Memory B cell (primary cell): ENCODE measurements at regions not wholly inside any gene's neighbourhood (a gene's known extent, or its start where the extent isn't known, plus 50 kb on each side); places are given as distances from the start of the nearest gene placed in this dataset.
A peak's percentile ranks its signal among the peaks of the same experiment; 100 is the strongest.

Experiments
- ATAC-seq: fragments of 150-1000 bp; cut with Tn5 transposase; 2 replicates; pipeline ENCODE4 v1.10.0; 2021; ENCODE audit warnings: low read depth, mild to moderate bottlenecking, moderate library complexity
- DNase-seq, 2 donors: peaks; one replicate each; pipeline ENCODE4 v3.0.0; 2022; ENCODE audit warnings: low spot score in 2 of 2
- H3K27ac Mint-ChIP-seq: one replicate; pipeline ENCODE4 v1.8.0; 2022; ENCODE audit warnings: mild to moderate bottlenecking, moderate library complexity, mixed read lengths
- H3K27me3 Mint-ChIP-seq: one replicate; pipeline ENCODE4 v1.8.0; 2022; ENCODE audit warnings: mixed read lengths
- H3K36me3 Mint-ChIP-seq: one replicate; pipeline ENCODE4 v1.8.0; 2022; ENCODE audit warnings: mild to moderate bottlenecking, mixed read lengths
- H3K4me1 Mint-ChIP-seq: one replicate; pipeline ENCODE4 v1.8.0; 2022; ENCODE audit warnings: mixed read lengths
- H3K4me3 Mint-ChIP-seq: one replicate; pipeline ENCODE4 v1.8.0; 2022; ENCODE audit warnings: mild to moderate bottlenecking, moderate library complexity, mixed read lengths
- H3K9me3 Mint-ChIP-seq: one replicate; pipeline ENCODE4 v1.8.0; 2022; ENCODE audit warnings: mixed read lengths

GRCh38 chr10:47151920-47152319 is 148.1 kb upstream of the GDF10 start:
- peaks cover 3% of the 10 kb centered on the region for H3K36me3 Mint-ChIP-seq
- ATAC-seq (no peak), DNase-seq (no peak)
- H3K4me3 Mint-ChIP-seq, result no peak overlapping the region
- H3K27me3 Mint-ChIP-seq, result peaks cover 16% of the 10 kb centered on the region
- peaks cover 11% of the 10 kb centered on the region for H3K9me3 Mint-ChIP-seq
- H3K4me1 Mint-ChIP-seq, result no peaks in the 10 kb centered on the region
- no peak overlapping the region for H3K27ac Mint-ChIP-seq

- H3K4me3 Mint-ChIP-seq, result no peak overlapping the region
- H3K9me3 Mint-ChIP-seq, result peaks cover 11% of the 10 kb centered on the region
- no peak overlapping the region for H3K27ac Mint-ChIP-seq
- no peak for ATAC-seq
- peaks cover 16% of the 10 kb centered on the region for H3K27me3 Mint-ChIP-seq
- DNase-seq, result no peak
- H3K36me3 Mint-ChIP-seq, result peaks cover 3% of the 10 kb centered on the region
- no peaks in the 10 kb centered on the region for H3K4me1 Mint-ChIP-seq
Observed at GRCh38 chr10:47152861-47153349, 147.1 kb upstream of the GDF10 start.

- no peaks in the 10 kb centered on the region for H3K4me1 Mint-ChIP-seq
- peaks cover 3% of the 10 kb centered on the region for H3K36me3 Mint-ChIP-seq
- no peak overlapping the region for H3K27ac Mint-ChIP-seq
- no peak for DNase-seq
- peaks cover 11% of the 10 kb centered on the region for H3K9me3 Mint-ChIP-seq
- no peak for ATAC-seq
- peaks cover 16% of the 10 kb centered on the region for H3K27me3 Mint-ChIP-seq
- no peak overlapping the region for H3K4me3 Mint-ChIP-seq
Observed at GRCh38 chr10:47154762-47155161, 145.2 kb upstream of the GDF10 start.

- peaks cover 3% of the 10 kb centered on the region for H3K36me3 Mint-ChIP-seq
- H3K27ac Mint-ChIP-seq, result no peak overlapping the region
- ATAC-seq (no peak), DNase-seq (no peak)
- peaks cover 16% of the 10 kb centered on the region for H3K27me3 Mint-ChIP-seq
- H3K4me1 Mint-ChIP-seq, result no peaks in the 10 kb centered on the region
- no peak overlapping the region for H3K4me3 Mint-ChIP-seq
- H3K9me3 Mint-ChIP-seq, result peaks cover 11% of the 10 kb centered on the region
Observed at GRCh38 chr10:47156873-47157272, 143.1 kb upstream of the GDF10 start.

GRCh38 chr10:47158116-47159071 is 141.6 kb upstream of the GDF10 start:
- DNase-seq, result no peak
- Mint-ChIP-seq H3K9me3 (peaks cover 11% of the 10 kb centered on the region), H3K4me3 (no peak overlapping the region)

GRCh38 chr10:47159361-47160260 is 140.4 kb upstream of the GDF10 start:
- Mint-ChIP-seq H3K9me3 (peaks cover 7% of the 10 kb centered on the region), H3K27me3 (peaks cover 7% of the 10 kb centered on the region), H3K36me3 (peaks cover 2% of the 10 kb centered on the region), H3K4me1 (no peaks in the 10 kb centered on the region), H3K27ac (no peak overlapping the region), H3K4me3 (no peak overlapping the region)
- DNase-seq (no peak), ATAC-seq (no peak)

More at GRCh38 chr10:47158116-47159071, 141.6 kb upstream of the GDF10 start:
- Mint-ChIP-seq H3K36me3 (peaks cover 3% of the 10 kb centered on the region), H3K27ac (no peak overlapping the region), H3K4me1 (no peaks in the 10 kb centered on the region), H3K27me3 (peaks cover 9% of the 10 kb centered on the region)
- no peak for ATAC-seq

- DNase-seq (no peak), ATAC-seq (no peak)
- Mint-ChIP-seq H3K4me3 (no peak overlapping the region), H3K36me3 (peaks cover 2% of the 10 kb centered on the region), H3K27ac (no peak overlapping the region), H3K9me3 (peaks cover 7% of the 10 kb centered on the region), H3K27me3 (peaks cover 7% of the 10 kb centered on the region), H3K4me1 (peaks cover 4% of the 10 kb centered on the region)
Observed at GRCh38 chr10:47160261-47160908, 139.6 kb upstream of the GDF10 start.

- peaks cover 4% of the 10 kb centered on the region for H3K9me3 Mint-ChIP-seq
- DNase-seq, result no peak
- H3K27me3 Mint-ChIP-seq, result peaks cover 5% of the 10 kb centered on the region
- no peaks in the 10 kb centered on the region for H3K36me3 Mint-ChIP-seq
- H3K4me3 Mint-ChIP-seq, result no peak overlapping the region
- H3K27ac Mint-ChIP-seq, result no peak overlapping the region
- no peak for ATAC-seq
- H3K4me1 Mint-ChIP-seq, result peaks cover 5% of the 10 kb centered on the region
Observed at GRCh38 chr10:47160967-47161366, 139.0 kb upstream of the GDF10 start.

- peaks cover 5% of the 10 kb centered on the region for H3K4me1 Mint-ChIP-seq
- no peak overlapping the region for H3K27ac Mint-ChIP-seq
- no peaks in the 10 kb centered on the region for H3K36me3 Mint-ChIP-seq
- peaks cover 5% of the 10 kb centered on the region for H3K27me3 Mint-ChIP-seq
- no peak overlapping the region for H3K4me3 Mint-ChIP-seq
- DNase-seq (no peak), ATAC-seq (no peak)
- peaks cover 2% of the 10 kb centered on the region for H3K9me3 Mint-ChIP-seq
Observed at GRCh38 chr10:47161465-47161864, 138.5 kb upstream of the GDF10 start.

- H3K27me3 Mint-ChIP-seq, result peaks cover 5% of the 10 kb centered on the region
- DNase-seq (no peak), ATAC-seq (no peak)
- H3K36me3 Mint-ChIP-seq, result no peaks in the 10 kb centered on the region
- H3K4me3 Mint-ChIP-seq, result no peak overlapping the region
- no peak overlapping the region for H3K27ac Mint-ChIP-seq
- H3K4me1 Mint-ChIP-seq, result peaks cover 5% of the 10 kb centered on the region
- H3K9me3 Mint-ChIP-seq, result no peaks in the 10 kb centered on the region
Observed at GRCh38 chr10:47164126-47164799, 135.7 kb upstream of the GDF10 start.

- Mint-ChIP-seq H3K27ac (no peak overlapping the region), H3K36me3 (no peaks in the 10 kb centered on the region), H3K4me1 (peaks cover 5% of the 10 kb centered on the region), H3K4me3 (no peak overlapping the region), H3K9me3 (no peaks in the 10 kb centered on the region), H3K27me3 (peaks cover 5% of the 10 kb centered on the region)
- DNase-seq (no peak), ATAC-seq (no peak)
Observed at GRCh38 chr10:47164800-47165128, 135.2 kb upstream of the GDF10 start.

GRCh38 chr10:47165168-47165710 is 134.8 kb upstream of the GDF10 start:
- H3K36me3 Mint-ChIP-seq, result no peaks in the 10 kb centered on the region
- peak; percentile 43 for ATAC-seq
- no peaks in the 10 kb centered on the region for H3K9me3 Mint-ChIP-seq
- DNase-seq, result no peak
- H3K4me1 Mint-ChIP-seq, result peaks cover 5% of the 10 kb centered on the region
- peaks cover 5% of the 10 kb centered on the region for H3K27me3 Mint-ChIP-seq
- peak overlapping the region; percentile 71 for H3K4me3 Mint-ChIP-seq
- H3K27ac Mint-ChIP-seq, result no peak overlapping the region
